Hepatocyte (in vitro differentiated cells): ENCODE measurements at regions not wholly inside any gene's neighbourhood (a gene's known extent, or its start where the extent isn't known, plus 50 kb on each side); places are given as distances from the start of the nearest gene placed in this dataset.

ENCODE experiments used
- EZH2 ChIP-seq: fragments of 200-600 bp; sonication (generic); IDR thresholded peaks from 2 replicates; pipeline ENCODE4 v1.6.1; 2016; ENCODE audit warnings: antibody characterized with exemption, mild to moderate bottlenecking, borderline replicate concordance
- EZH2phosphoT487 ChIP-seq: fragments of 200-600 bp; sonication (generic); IDR thresholded peaks from one replicate; pipeline ENCODE4 v1.6.1; 2018; ENCODE audit warnings: antibody characterized with exemption, mild to moderate bottlenecking, low read depth, moderate library complexity; ENCODE audit not compliant: unreplicated experiment, severe bottlenecking
- TF ChIP-seq, protein P1 (sequence below): fragments of 200-600 bp; sonication (generic); IDR thresholded peaks from 2 replicates; pipeline ENCODE4 v1.5.1; 2016; ENCODE audit warnings: antibody characterized with exemption, mild to moderate bottlenecking; ENCODE audit not compliant: poor library complexity

DNA sequence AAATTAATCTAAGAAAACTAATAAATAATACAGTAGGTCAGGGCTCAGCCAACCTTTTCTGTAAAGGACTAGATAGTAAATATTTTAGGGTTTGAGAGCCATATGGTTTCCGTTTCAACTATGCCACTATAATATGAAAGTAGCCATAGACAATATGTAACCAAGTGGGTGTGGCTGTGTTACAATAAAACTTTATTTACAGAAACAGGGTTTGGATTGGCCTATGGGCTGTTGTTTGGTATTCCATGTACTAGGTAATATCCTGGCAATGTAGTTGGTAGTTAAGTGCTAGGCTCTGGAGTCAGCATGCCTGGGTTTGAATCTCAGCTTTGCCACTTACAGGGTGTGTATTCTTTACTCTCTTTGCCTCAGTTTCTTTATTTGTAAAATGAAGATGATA is 156.5 kb upstream of the RPH3A start:
- TF ChIP-seq, protein P1, sequence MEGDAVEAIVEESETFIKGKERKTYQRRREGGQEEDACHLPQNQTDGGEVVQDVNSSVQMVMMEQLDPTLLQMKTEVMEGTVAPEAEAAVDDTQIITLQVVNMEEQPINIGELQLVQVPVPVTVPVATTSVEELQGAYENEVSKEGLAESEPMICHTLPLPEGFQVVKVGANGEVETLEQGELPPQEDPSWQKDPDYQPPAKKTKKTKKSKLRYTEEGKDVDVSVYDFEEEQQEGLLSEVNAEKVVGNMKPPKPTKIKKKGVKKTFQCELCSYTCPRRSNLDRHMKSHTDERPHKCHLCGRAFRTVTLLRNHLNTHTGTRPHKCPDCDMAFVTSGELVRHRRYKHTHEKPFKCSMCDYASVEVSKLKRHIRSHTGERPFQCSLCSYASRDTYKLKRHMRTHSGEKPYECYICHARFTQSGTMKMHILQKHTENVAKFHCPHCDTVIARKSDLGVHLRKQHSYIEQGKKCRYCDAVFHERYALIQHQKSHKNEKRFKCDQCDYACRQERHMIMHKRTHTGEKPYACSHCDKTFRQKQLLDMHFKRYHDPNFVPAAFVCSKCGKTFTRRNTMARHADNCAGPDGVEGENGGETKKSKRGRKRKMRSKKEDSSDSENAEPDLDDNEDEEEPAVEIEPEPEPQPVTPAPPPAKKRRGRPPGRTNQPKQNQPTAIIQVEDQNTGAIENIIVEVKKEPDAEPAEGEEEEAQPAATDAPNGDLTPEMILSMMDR = no peak
- TF ChIP-seq EZH2 = no peak
- TF ChIP-seq EZH2phosphoT487 = no peak
